C4-2B (cell line): ENCODE measurements at regions not wholly inside any gene's neighbourhood (a gene's known extent, or its start where the extent isn't known, plus 50 kb on each side); places are given as distances from the start of the nearest gene placed in this dataset.

Source experiments
- CTCF ChIP-seq: fragments of 450-650 bp; conservative IDR thresholded peaks from 2 replicates; pipeline ENCODE4 v1.5.1; 2017; ENCODE audit warnings: mild to moderate bottlenecking
- ZFX ChIP-seq: fragments of 450-650 bp; IDR thresholded peaks from 2 replicates; pipeline ENCODE4 v1.6.1; 2017

GRCh38 chr21:35284199-35284598, 235.1 kb upstream of the RUNX1 start:
- TF ChIP-seq CTCF, result no peak
- no peak for TF ChIP-seq ZFX
